Activated CD4-positive, alpha-beta T cell treated with anti-CD3 and anti-CD28 coated beads, Interleukin-2, amount 50 U/mL, for 4 hours (primary cell): ENCODE measurements at regions not wholly inside any gene's neighbourhood (a gene's known extent, or its start where the extent isn't known, plus 50 kb on each side); places are given as distances from the start of the nearest gene placed in this dataset.
"Not testable (repeated sequence)": the region's sequence is repeated elsewhere in the genome, so short reads cannot be mapped to it uniquely, and the experiment has no call there.

Source experiments
- DNase-seq, 2 experiments: peaks; one replicate each; pipeline ENCODE4 v3.0.0-alpha.2; 2020

DNA sequence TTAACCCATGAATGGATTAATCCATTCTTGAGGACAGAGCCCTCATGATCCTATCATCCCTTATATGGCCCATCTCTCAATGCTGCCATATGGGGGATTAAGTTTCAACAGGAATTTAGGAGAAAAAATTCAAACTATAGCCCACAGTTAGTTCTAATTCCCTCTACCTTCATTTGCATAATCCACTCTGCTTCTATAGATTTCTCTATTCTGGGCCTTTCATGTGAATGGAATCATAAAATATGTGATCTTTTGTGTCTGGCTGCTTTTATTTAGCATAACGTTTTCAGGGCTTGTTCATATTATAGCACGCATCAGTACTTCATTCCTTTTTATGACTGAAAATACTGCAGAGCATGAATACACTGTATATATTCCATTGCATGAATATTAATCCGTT is 55.4 kb downstream of the CTSL start:
- no peak for DNase-seq

DNA sequence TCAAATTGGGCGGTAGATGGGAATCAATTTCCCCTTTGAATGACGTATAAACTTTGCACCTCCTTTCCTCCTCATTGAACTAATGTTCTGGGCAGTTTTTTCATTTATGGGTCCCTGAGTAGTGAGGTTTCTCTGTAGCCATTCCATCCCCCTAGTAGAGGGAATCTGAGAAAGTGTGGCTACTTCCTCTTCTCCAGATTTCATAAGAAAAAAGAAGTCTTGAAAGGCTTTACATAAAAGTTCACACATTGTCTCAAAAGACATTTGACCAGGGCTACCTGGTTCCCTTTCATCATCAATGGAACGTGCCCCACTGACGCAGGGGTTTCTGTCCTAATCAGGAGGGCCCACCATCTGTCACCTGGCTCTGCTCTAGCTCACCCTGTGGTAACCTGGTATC is 57.3 kb downstream of the CTSL start:
- no peak for DNase-seq

DNA sequence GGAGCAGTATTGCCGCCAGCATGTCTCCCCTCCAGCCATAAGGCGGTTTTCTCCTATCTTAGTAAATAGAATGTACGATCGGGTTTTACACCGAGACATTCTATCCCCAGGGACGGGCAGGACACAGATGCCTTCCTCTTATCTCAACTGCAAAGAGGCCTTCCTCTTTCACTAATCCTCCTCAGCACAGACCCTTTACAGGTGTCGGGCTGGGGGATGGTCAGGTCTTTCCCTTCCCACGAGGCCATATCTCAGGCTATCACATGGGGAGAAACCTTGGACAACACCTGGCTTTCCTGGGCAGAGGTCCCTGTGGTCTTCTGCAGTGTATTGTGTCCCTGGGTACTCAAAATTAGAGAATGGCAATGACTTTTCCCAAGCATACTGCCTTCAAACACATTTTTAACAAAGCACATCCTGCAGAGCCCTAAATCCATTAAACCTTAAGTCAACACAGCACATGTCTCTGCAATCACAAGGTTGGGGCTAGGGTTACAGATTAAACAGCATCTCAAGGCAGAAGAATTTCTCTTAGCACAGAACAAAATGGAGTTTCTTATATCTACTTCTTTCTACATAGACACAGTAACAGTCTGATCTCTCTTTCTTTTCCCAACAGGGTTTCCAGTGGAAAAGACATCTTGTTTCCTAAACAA is 59.5 kb downstream of the CTSL start:
- DNase-seq, result not testable (repeated sequence)

DNA sequence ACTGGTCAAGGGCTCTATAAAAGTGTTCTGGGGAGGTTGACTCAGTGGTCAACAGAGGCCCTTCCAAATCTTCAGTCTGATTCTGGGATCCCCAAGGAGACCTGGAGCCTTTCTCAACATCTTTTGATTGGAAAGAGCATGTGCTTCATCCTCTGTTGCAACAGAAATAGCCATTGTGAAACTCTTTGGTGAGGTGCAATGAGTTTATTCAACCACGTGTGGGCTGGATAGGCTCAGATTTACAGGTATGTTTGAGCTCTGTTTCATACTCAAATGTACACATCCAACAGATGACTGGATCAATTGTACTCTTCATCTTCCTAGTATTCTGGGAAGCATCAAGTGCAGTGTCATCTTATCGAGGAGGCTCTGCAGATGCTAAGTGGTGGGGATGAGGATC is 60.5 kb downstream of the CTSL start:
- no peak for DNase-seq

DNA sequence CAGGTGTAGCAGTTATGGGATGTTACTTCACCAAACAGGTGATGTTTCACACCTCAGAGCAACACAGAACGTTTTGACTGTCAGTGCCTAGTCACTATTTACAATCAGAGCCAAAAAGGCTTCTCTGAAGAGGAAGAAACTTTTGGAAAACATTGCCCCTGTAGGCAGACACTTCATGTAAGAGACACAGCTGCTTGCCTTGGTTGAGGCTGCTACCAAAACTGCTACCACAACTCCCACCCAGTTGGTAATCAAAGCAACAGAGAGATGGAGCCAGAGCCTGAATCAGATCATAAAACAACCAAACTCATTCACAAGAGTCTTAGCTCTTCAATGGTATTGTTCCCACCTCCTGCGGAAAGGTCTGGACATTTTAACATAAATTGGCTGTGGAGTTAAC is 61.0 kb downstream of the CTSL start:
- DNase-seq, result no peak

DNA sequence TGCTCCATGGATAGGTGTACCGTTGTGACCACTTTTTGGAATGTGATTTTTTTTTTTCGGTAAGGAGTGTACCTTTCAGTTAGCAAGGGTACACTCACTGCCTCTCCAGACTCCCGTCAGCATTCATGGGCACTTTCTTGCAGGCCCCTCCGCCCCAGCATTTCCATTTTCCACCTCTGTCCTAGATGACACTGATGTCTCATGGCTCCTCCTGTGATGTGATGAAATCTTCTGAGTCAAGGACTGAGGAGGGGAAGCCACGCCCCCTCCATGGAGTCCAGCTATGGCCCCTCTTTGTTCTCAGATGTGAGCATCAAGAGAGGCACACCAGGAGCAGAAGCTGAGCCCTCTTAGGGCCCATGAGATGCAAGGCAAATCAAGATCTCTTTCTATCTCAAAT is 61.8 kb downstream of the CTSL start:
- DNase-seq, result no peak

DNA sequence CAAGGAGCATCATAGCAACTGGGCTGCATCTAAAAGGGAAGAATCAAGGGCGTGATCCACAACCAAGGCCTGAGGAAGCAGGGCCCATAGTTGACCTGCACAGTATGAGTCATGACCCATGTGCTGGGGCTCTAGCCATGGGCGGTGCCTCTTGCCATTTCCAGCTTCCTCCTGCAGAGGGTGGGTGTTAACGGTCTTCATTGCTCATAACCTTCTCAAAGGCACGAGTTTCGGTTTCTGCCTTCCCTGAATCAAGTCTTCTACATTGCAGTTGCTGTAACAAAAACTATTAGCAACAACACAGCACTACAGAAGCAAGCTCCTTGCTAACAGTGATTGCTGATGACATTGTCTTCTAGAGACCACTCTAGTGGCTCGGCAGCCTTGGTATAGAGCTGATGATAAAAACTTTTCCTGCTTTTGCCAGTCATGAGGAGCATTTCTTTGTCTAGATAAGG is 66.9 kb downstream of the CTSL start:
- DNase-seq, result peak; percentile 18 to 19

DNA sequence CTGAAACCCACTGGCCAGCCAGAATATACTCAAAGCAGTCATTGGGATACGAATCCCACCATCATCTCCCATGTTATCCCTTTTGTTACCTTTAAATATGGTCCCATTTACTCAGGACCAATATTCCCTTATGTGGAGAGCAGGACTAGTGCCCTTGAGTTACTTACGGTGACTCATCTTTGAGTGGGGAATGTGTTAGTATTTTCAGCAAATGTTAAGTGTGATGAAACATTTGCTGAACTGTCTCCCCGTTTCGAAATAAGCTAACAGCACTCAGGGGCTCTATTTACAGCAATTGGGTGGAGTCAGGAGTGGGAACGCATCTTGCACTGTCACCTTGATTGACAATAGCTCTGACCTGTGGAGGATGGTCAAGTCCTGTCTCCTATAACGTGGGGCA is 67.4 kb downstream of the CTSL start:
- DNase-seq, result no peak

DNA sequence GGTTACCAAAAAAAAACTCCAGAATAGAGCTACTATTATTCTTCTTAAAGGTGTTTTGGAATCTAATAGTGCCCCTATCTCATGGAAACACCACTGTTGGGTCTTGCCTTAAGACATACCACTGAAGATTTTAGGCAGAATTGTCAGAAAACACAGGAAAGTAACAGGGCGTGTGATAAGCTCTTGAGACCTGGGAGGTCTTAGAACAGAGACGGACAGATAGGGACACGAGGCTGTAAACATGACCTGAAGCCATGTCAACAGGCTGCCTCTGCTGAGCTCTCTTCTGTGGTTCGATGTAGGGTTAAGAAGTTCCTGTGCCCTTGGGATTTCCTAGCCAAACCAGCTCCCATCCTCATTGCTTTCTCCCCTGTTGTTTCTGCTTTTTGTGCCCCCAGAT is 69.3 kb downstream of the CTSL start:
- DNase-seq, result no peak

DNA sequence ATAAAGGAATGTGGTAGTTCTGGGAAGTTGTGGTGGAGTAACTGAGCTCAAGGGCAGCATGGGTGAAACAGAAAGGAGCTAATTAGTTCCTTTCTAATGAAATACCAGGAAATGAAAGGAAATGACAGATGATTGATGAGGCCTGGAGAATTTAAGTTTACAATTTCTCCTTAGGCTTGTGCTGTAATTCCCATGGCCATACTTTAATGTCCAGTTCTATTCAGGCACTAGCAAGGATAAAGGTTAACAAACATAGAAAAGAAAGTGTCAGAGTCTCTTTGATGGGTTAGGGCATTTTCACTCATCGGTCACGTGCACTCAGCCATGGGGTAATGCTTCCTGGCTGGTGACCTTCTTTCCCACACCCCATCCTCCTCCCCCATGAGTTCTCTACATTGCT is 70.3 kb downstream of the CTSL start:
- DNase-seq, result no peak

DNA sequence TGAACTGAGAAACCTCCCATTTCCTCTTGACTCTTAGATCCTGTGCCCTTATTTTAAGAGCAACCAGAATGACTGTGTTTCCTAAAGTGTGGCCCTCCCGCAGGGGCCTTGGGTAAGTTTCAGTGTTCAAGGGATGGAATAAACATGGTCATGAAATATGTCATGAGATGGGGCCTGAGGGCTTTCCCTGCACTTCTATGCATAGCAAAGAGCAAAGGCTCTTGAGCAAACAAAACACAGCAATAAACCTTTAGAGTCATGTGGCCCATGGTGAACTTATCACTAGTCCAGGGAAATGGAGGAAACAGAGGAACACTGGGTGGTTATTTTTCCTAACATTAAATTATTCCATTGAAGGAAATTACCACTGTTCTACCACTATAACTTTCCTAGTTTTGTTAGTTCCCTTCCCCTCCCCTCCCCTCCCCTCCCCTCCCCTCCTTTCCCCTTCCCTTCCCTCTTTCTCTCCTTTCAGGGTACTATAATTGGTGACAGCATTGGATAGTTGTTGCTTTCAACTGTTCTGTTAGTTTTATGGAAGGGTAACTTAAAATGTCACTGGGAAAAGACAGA is 72.4 kb downstream of the CTSL start:
- DNase-seq, result no peak

DNA sequence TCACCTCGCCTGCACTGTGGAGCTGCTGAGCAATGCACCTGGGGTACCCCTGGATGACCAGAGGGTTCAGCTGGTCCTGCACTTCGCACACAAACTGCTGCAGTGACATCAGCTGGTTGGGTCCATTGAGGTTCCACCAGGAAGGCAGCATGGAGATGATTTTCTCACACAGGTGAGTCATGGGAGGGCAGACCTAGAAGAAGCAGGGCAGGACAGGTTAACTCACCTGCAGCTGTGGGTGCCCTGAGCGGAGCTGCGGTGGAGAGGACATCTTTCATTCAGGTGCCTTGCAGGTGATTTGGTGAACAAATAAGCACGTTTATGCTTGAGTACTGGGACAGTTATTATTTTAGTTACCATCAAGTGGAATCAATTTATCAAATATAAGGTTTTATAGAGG is 73.6 kb downstream of the CTSL start:
- no peak for DNase-seq

DNA sequence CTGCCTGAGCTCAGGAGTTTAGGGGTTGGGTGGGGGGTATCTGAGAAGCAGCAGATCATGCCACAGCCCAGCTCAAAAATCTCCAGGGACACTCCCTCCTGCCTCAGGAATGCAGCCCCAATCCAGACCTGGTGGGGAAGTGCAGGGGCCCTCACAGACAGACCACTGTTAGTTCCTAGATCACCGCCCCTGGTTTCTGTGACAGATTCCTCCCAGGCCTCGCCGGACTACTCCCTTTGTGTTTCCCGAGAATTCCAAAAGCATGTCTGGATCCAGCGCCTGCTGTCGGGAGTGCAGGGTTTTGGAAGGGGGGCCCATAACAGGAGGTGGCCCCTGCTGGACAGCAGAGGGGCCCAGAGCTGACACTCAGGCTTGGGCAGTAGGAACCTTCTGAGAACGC is 74.5 kb downstream of the CTSL start:
- DNase-seq, result no peak

DNA sequence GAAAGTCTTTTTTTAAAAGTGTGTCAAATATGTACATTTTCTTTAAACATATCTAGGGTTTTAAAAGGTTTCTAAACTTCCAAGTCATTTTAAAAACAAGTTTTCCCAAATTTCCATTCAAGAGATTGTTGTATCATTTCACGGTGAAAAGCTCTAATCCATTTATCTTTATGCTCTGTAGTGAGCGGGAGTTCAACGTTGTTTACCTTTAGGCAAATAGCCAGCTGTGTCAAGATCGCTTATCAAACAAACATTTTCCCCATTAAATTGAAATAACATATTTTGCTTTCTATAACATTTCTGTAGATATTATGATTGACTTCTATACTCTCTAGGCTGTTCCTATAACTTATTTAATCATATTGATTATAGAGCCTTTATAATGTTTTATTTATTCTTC is 75.1 kb downstream of the CTSL start:
- no peak for DNase-seq

DNA sequence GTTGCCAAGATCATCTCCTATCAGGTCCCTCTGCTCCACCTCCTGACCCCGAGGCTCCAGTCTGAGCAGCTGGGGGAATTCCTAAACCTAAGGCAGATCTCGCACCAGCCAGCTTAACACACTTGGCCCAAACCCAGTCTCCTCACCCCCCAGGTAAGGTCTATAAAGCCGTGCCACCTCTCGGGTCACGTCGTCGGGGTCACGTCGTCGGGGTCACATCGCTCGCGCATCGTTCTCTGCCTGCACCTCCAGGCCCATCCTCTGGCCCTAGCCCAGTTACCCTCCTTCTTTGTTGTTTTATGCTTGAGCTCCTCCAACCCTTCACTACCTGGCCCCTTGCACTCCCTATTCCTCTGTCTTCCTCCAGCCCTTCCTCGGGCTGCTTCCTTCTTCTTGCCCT is 77.2 kb downstream of the CTSL start:
- DNase-seq, result no peak

DNA sequence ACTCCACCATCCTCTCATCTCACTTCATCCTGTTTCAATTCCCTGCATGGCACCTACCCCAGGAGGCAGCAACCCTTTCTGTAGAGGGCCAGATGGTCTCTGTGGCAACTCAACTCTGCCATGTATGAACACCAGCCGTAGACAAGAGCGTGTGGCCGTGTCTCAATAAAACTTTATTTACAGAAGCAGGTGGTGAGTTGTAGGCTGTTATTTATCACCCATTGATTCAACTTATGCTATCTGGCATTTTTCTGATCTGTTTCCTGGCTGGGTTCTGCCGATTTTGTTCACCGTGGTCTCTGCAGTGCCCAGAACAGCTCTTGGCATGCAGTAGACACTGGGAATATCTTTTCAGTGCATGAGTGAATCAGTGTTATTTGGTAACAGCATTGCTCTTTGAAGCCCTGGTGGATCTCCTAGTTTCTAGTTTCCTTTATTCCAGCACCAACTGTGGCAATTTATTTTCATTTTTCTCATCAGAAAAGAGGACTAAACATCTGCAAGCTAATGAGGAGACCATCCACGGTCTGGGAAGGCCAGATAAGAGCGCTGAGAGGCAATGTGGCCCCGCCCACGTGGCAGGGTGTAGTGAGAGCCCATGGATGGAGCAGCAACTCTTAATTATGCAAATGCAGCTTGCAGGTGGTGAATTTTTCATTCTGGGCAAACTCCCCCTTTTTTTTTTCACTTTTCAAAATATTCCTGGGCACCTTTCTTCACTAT is 77.9 kb downstream of the CTSL start:
- no peak for DNase-seq

DNA sequence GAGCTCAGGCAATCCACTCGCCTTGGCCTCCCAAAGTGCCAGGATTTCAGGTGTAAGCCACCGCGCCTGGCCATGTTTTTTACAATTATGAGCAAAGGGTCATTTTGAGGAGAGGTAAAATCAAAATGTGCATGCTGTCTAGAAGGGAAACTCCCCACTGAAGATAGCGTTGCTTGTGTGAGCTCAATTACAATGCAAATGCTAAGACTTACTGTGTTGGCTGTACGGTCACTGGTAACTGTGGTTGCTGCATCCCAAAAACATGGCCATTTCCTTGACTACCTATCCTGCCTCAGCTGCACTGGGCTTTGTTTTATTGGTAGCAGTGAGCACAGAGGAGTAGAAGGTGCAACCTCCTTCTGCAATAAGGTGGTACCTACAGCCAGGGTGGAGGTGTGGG is 77.4 kb upstream of the SPATA31E1 start:
- DNase-seq, result no peak

DNA sequence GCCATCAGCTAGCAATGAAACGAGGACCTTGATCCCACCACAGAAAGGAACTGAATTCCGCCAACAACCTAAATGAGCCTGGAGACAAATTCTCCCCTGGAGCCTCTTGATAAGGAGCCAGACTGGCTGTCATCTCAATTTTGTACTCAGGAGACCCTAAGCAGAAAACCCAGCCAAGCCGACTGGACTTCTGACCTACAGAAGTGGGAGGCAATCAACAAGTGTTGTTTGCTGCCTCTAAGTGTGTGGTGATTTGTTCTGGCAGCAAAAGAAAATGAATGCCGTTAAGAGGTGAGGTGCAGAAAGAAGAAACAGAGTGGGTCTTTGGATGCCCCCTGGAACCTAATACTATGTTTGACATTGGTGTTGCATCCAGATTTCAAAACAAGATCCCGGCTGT is 72.7 kb upstream of the SPATA31E1 start:
- no peak for DNase-seq

DNA sequence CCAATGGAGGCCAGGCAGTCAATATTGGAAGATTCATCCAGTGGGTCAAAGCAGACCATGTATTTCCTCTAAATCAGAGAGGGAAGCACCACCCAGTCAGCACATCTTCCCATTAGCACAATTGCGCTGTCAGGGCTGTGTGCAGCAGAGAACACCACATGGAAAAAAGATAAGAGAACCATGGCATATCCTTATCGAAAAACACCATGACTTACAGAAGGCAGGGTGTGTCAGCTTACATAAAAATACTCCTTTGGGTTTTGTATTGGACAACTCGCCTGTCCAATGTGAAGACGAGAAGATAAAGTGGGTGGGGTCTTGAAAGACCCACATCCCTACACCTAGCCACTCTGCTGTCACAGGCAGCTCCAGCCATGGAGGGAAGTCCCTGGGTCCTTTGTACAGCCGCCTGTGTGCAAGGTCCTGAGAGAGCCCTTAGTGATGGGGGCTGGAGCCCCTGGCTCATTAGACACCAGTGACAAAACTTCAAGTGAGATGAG is 71.9 kb upstream of the SPATA31E1 start:
- DNase-seq, result no peak

DNA sequence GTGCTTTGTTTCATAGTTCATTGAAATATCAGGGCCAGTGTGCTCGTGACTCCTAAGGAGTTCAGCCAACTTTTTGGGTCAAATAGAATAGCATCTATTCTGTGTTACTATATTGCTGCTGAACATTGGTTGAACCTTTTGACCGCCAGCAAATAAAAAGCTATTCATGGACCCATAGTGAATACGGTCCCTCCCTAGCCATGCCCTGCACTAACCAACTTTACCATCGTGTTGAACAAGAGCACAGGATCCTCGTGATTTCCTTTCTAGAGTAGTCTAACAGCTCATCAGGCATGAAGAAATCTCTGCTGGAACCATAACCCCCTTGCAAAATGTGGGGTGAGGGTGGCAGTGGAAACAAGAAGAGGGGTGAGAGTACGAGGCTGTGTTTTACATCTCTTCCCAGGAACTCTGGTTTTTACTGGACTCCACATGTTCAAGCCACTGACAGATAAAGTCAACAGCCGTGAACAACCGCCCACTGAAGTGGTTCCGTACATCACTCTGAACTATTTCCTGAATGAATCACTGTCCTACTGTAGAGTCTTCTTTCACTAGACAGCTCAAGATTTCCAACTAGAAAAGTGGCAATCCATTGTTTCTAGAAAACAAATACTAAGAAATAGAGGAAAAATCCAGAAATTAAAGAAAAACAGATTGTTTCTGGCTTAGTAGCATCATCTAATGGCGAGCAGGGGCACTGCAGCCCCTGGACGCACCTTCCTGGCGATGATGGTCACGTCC is 70.1 kb upstream of the SPATA31E1 start:
- DNase-seq, result peak; percentile 7 to 18

DNA sequence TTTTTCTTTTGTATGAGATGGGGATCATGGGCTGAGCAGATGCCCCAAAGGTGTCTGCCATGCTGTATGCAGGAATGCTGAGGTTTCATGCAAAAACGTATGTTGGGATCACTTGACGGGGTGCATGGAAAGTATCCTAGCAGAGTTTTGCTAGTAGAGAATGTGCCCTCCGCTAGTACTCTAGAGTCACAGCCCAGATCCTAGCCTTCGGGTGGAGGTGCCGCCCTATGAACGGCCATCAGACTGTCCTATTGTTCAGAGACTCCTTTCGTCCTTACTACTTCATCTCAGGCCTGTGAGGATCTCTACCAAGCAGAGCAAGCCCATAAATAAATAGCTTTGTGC is 69.6 kb upstream of the SPATA31E1 start:
- DNase-seq, result no peak

DNA sequence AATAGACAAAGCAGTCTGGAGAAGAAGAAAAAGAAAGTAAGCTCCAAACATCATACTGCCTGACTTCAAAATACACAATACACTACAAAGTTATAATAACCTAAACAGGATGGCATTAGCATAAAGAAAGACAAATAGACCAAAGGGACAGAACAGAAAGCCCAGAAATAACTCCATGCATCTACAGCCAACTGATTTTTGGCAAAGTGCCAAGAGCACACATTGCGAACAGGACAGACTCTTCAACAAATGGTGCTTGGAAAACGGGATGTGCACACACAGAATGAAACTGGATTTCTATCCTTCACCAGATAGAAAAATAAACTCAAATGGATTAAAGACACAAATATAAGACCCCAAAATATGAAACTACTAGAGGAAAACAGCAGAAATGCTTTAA is 66.6 kb upstream of the SPATA31E1 start:
- no peak for DNase-seq

DNA sequence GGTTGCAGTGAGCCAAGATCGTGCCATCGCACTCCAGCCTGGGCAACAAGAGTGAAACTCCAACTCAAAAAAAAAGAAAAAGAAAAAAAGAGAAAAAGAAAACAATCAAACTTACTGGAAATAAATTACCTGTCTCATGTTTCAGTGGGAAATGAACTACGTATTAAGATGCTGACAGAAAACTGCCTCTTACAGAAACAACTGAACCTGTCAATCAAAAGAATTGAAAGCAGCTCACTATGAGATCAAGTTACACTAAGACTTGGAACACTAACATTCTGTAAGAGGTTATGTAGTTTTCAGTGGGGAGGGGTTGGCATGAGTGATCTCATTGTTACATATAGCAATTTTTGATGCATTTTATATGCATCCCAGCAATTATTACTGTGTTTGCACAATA is 64.4 kb upstream of the SPATA31E1 start:
- DNase-seq, result no peak
